ENCODE measurements at regions not wholly inside any gene's neighbourhood (a gene's known extent, or its start where the extent isn't known, plus 50 kb on each side); places are given as distances from the start of the nearest gene placed in this dataset.

- TF ChIP-seq CTCF (IDR thresholded peaks at IDR 0.05): no peak
- TF ChIP-seq POLR2A (IDR thresholded peaks at IDR 0.05): no peak
Observed at GRCh38 chr3:181533811-181534210, 177.9 kb upstream of the SOX2 start.

Data from heart left ventricle (tissue), 13 donors.